NCI-H345 treated with DMSO at 0.1 percent for 48 hours (cell line): ENCODE measurements at regions not wholly inside any gene's neighbourhood (a gene's known extent, or its start where the extent isn't known, plus 50 kb on each side); places are given as distances from the start of the nearest gene placed in this dataset.

Experiments used
- DNase-seq: peaks from one replicate; lab custom pipeline; 2025; ENCODE audit not compliant: unreplicated experiment; lab: John Stamatoyannopoulos, UW

GRCh38 chr1:58013237-58013636 is 533.3 kb downstream of the OMA1 start:
- no peak for DNase-seq

GRCh38 chr1:58011978-58012377 is 534.5 kb downstream of the OMA1 start:
- DNase-seq, result no peak

GRCh38 chr1:58006421-58007046 is 540.0 kb downstream of the OMA1 start:
- no peak for DNase-seq

GRCh38 chr1:58005212-58005611 is 541.3 kb downstream of the OMA1 start:
- DNase-seq, result no peak

- no peak for DNase-seq
These were observed 542.5 kb downstream of the OMA1 start for GRCh38 chr1:58003988-58004387.

GRCh38 chr1:58003059-58003458 is 543.5 kb downstream of the OMA1 start:
- DNase-seq, result no peak

GRCh38 chr1:58000821-58001220 is 545.7 kb downstream of the OMA1 start:
- DNase-seq, result no peak

- no peak for DNase-seq
These were observed 546.4 kb downstream of the OMA1 start for GRCh38 chr1:58000116-58000515.

- no peak for DNase-seq
These were observed 550.1 kb downstream of the OMA1 start for GRCh38 chr1:57996400-57996799.

GRCh38 chr1:57991289-57991688 is 555.2 kb downstream of the OMA1 start:
- DNase-seq, result no peak

- no peak for DNase-seq
These were observed 556.6 kb downstream of the OMA1 start for GRCh38 chr1:57989877-57990276.

GRCh38 chr1:57987523-57987922 is 559.0 kb downstream of the OMA1 start:
- no peak for DNase-seq

- DNase-seq, result no peak
These were observed 560.1 kb downstream of the OMA1 start for GRCh38 chr1:57986432-57986831.

- no peak for DNase-seq
These were observed 560.4 kb upstream of the DAB1 start for GRCh38 chr1:57984277-57984676.

GRCh38 chr1:57983441-57983840 is 559.6 kb upstream of the DAB1 start:
- no peak for DNase-seq

GRCh38 chr1:57982852-57983251 is 559.0 kb upstream of the DAB1 start:
- DNase-seq, result no peak

- DNase-seq, result no peak
These were observed 552.4 kb upstream of the DAB1 start for GRCh38 chr1:57976216-57976615.

GRCh38 chr1:57968321-57968720 is 544.5 kb upstream of the DAB1 start:
- no peak for DNase-seq

- DNase-seq, result no peak
These were observed 543.0 kb upstream of the DAB1 start for GRCh38 chr1:57966751-57967406.

GRCh38 chr1:57966340-57966739 is 542.5 kb upstream of the DAB1 start:
- no peak for DNase-seq

GRCh38 chr1:57963581-57963980 is 539.7 kb upstream of the DAB1 start:
- peak; percentile 41 for DNase-seq

- DNase-seq, result no peak
These were observed 535.8 kb upstream of the DAB1 start for GRCh38 chr1:57959531-57960241.
